H9 (cell line): ENCODE measurements at regions not wholly inside any gene's neighbourhood (a gene's known extent, or its start where the extent isn't known, plus 50 kb on each side); places are given as distances from the start of the nearest gene placed in this dataset.
A peak's percentile ranks its signal among the peaks of the same experiment; 100 is the strongest.

ENCODE experiments used
- DNase-seq: peaks from one replicate; pipeline ENCODE4 v3.0.0-alpha.2; 2017
- H2AFZ ChIP-seq: one replicate; pipeline ENCODE4 v1.6.1; 2013; ENCODE audit warnings: mild to moderate bottlenecking, low read length, control low read depth, moderate library complexity
- H2AK5ac ChIP-seq: 2 replicates; pipeline ENCODE4 v1.6.1; 2013; ENCODE audit warnings: low read length, control low read depth, mixed read lengths; ENCODE audit not compliant: insufficient read length
- H2BK120ac ChIP-seq: one replicate; pipeline ENCODE4 v1.6.1; 2013; ENCODE audit warnings: low read depth, mild to moderate bottlenecking, low read length, control low read depth, inconsistent platforms; ENCODE audit not compliant: poor library complexity, severe bottlenecking
- H2BK12ac ChIP-seq: 2 replicates; pipeline ENCODE4 v1.6.1; 2013; ENCODE audit warnings: low read length, control low read depth, mixed read lengths, low read depth; ENCODE audit not compliant: insufficient read length
- H2BK15ac ChIP-seq: 2 replicates; pipeline ENCODE4 v1.6.1; 2013; ENCODE audit warnings: low read depth, low read length, control low read depth
- H2BK20ac ChIP-seq: one replicate; pipeline ENCODE4 v1.6.1; 2013; ENCODE audit warnings: low read depth, mild to moderate bottlenecking, low read length, control low read depth, inconsistent platforms; ENCODE audit not compliant: poor library complexity, severe bottlenecking
- H2BK5ac ChIP-seq: 2 replicates; pipeline ENCODE4 v1.6.1; 2013; ENCODE audit warnings: low read length, control low read depth, mixed read lengths; ENCODE audit not compliant: insufficient read length
- H3K14ac ChIP-seq: 2 replicates; pipeline ENCODE4 v1.6.1; 2013; ENCODE audit warnings: low read length, control low read depth; ENCODE audit not compliant: insufficient read depth
- H3K18ac ChIP-seq: 2 replicates; pipeline ENCODE4 v1.6.1; 2013; ENCODE audit warnings: low read depth, mild to moderate bottlenecking, mixed read lengths, low read length, control low read depth; ENCODE audit not compliant: insufficient read length
- H3K23ac ChIP-seq: 2 replicates; pipeline ENCODE4 v1.6.1; 2013; ENCODE audit warnings: low read length, control low read depth, mixed read lengths, low read depth; ENCODE audit not compliant: insufficient read length
- H3K23me2 ChIP-seq: 2 replicates; pipeline ENCODE4 v1.6.1; 2013; ENCODE audit warnings: low read depth, mild to moderate bottlenecking, mixed read lengths, low read length, control low read depth; ENCODE audit not compliant: insufficient read length, poor library complexity, severe bottlenecking
- H3K27ac ChIP-seq: 2 replicates; pipeline ENCODE4 v1.5.1; 2013; ENCODE audit warnings: low read length, control low read depth, mixed read lengths, low read depth; ENCODE audit not compliant: insufficient read length
- H3K27me3 ChIP-seq: 2 replicates; pipeline ENCODE4 v1.6.1; 2013; ENCODE audit warnings: low read length, control low read depth, inconsistent platforms; ENCODE audit not compliant: insufficient read depth
- H3K4ac ChIP-seq: 2 replicates; pipeline ENCODE4 v1.6.1; 2013; ENCODE audit warnings: low read depth, mild to moderate bottlenecking, control low read depth, inconsistent platforms, low read length, moderate library complexity
- H3K4me1 ChIP-seq: 2 replicates; pipeline ENCODE4 v1.6.1; 2013; ENCODE audit warnings: low read length, control low read depth, inconsistent platforms; ENCODE audit not compliant: insufficient read depth
- H3K4me2 ChIP-seq: 2 replicates; pipeline ENCODE4 v1.6.1; 2013; ENCODE audit warnings: low read length, control low read depth, mixed read lengths; ENCODE audit not compliant: insufficient read length, insufficient read depth
- H3K56ac ChIP-seq: 2 replicates; pipeline ENCODE4 v1.6.1; 2013; ENCODE audit warnings: low read depth, mild to moderate bottlenecking, mixed read lengths, low read length, control low read depth; ENCODE audit not compliant: insufficient read length
- H3K79me1 ChIP-seq: 2 replicates; pipeline ENCODE4 v1.6.1; 2013; ENCODE audit warnings: low read depth, mild to moderate bottlenecking, moderate library complexity, low read length, control low read depth, inconsistent platforms; ENCODE audit not compliant: insufficient read depth, poor library complexity, severe bottlenecking
- H3K79me2 ChIP-seq: 2 replicates; pipeline ENCODE4 v1.6.1; 2013; ENCODE audit warnings: low read length, control low read depth, inconsistent platforms; ENCODE audit not compliant: insufficient read depth
- H3K9ac ChIP-seq: 2 replicates; pipeline ENCODE4 v1.6.1; 2013; ENCODE audit warnings: low read length, control low read depth, mixed read lengths; ENCODE audit not compliant: insufficient read length; ENCODE audit errors: extremely low read depth
- H3K9me3 ChIP-seq: one replicate; pipeline ENCODE4 v1.6.1; 2013; ENCODE audit warnings: low read depth, low read length, inconsistent platforms; ENCODE audit not compliant: control insufficient read depth
- H3T11ph ChIP-seq: one replicate; pipeline ENCODE4 v1.6.1; 2013; ENCODE audit warnings: mild to moderate bottlenecking, low read length, control low read depth, inconsistent platforms
- H4K20me1 ChIP-seq: one replicate; pipeline ENCODE4 v1.6.1; 2013; ENCODE audit not compliant: control insufficient read depth, insufficient read length, insufficient read depth
- H4K5ac ChIP-seq: 2 replicates; pipeline ENCODE4 v1.6.1; 2013; ENCODE audit warnings: low read depth, mild to moderate bottlenecking, mixed read lengths, low read length, control low read depth; ENCODE audit not compliant: insufficient read length
- H4K8ac ChIP-seq: replicated peaks from 2 replicates; pipeline ENCODE4 v1.6.1; 2013; ENCODE audit warnings: low read length, control low read depth, mixed read lengths, low read depth; ENCODE audit not compliant: insufficient read length
- H4K91ac ChIP-seq: 2 replicates; pipeline ENCODE4 v1.6.1; 2013; ENCODE audit warnings: low read depth, mild to moderate bottlenecking, moderate library complexity, mixed read lengths, low read length, control low read depth; ENCODE audit not compliant: insufficient read length
- H3K27ac Mint-ChIP-seq, 3 experiments: 2 replicates in 2 of 3; 3 replicates in 1 of 3; pipeline ENCODE4 v1.8.0; 2020 to 2021; ENCODE audit warnings: mixed read lengths in 3 of 3, mild to moderate bottlenecking in 1 of 3, moderate library complexity in 1 of 3
- H3K27me3 Mint-ChIP-seq: 2 replicates; pipeline ENCODE4 v1.8.0; 2021; ENCODE audit warnings: low read depth, mild to moderate bottlenecking, moderate library complexity, mixed read lengths
- H3K36me3 Mint-ChIP-seq, 3 experiments: 2 replicates in 2 of 3; 3 replicates in 1 of 3; pipeline ENCODE4 v1.8.0; 2020 to 2021; ENCODE audit warnings: low read depth in 3 of 3, mixed read lengths in 3 of 3; ENCODE audit not compliant: insufficient read depth in 1 of 3
- H3K4me1 Mint-ChIP-seq, 2 experiments: 2 replicates each; pipeline ENCODE4 v1.8.0; 2020; ENCODE audit warnings: mixed read lengths in 2 of 2
- H3K4me3 Mint-ChIP-seq, 2 experiments: 2 replicates in 1 of 2; 3 replicates in 1 of 2; pipeline ENCODE4 v1.8.0; 2020 to 2021; ENCODE audit warnings: mild to moderate bottlenecking in 2 of 2, mixed read lengths in 2 of 2, moderate library complexity in 1 of 2
- H3K9me3 Mint-ChIP-seq, 2 experiments: 2 replicates in 1 of 2; 3 replicates in 1 of 2; pipeline ENCODE4 v1.8.0; 2020; ENCODE audit warnings: mild to moderate bottlenecking in 2 of 2, mixed read lengths in 2 of 2, moderate library complexity in 1 of 2
- CTCF ChIP-seq: fragments of 200-600 bp; sonication (generic); conservative IDR thresholded peaks from 3 replicates; pipeline ENCODE4 v1.8.0; 2021; ENCODE audit warnings: antibody characterized with exemption, mild to moderate bottlenecking
- WGBS: extraction: QIAGEN DNeasy Blood & Tissue Kit; methylation state at CpG from one replicate; pipeline ENCODE4 v1.1.7; 2013; ENCODE audit warnings: missing lambda C conversion rate, low lambda C conversion rate, mixed read lengths; ENCODE audit not compliant: insufficient read length; ENCODE audit errors: extremely low coverage; 5-methylcytosine and 5-hydroxymethylcytosine counted together

DNA sequence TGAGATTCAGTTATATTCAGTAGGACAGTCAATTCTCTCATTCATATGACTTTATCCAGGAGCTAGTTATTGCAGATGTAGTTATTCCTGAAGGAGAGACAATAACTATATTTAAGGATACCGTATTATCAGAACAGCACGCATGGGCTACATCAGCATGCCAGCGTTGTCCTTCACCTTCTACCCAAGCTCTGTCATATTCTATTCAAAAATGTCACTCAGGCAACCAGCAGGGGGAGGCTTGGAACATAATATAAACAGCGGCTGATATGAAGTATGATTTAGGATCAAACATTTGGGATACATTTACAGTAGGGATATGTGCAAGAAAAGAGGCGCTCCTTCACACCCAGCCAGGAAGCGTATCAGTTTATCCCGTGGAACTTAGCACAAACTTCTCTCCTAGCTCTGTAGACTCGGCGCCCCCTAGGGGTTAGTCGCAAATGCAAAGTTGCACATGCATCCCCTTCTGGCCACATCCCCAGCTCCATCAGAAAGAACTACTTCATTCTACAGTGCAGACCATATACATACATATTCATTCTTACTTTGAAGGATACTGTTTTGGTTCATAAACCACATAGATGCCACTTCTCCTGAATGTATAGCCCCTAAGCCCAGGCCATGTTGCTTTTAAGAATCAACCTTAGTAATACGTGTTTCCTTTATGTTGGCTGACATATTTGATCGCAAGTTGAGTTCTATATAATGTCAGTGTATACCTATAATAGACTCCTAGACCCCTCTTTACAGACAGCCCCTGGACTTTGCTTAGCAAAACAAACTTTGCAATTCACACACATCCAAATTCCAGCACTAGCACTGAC is 759.4 kb downstream of the ADCYAP1 start:
- Histone ChIP-seq H3K9me3 (no peaks in the 10 kb centered on the region), H2BK15ac (no peak overlapping the region), H3T11ph (no peak overlapping the region), H4K5ac (no peak overlapping the region), H3K27ac (no peak overlapping the region), H2BK120ac (no peak overlapping the region), H3K4me2 (no peak overlapping the region), H2AFZ (no peak overlapping the region), H3K56ac (no peak overlapping the region), H3K4me1 (no peaks in the 10 kb centered on the region; the same call in 1 of the 2 replicates), H3K4ac (no peak overlapping the region), H3K27me3 (no peaks in the 10 kb centered on the region), H3K79me1 (no peaks in the 10 kb centered on the region), H3K14ac (no peak overlapping the region), H3K18ac (no peak overlapping the region), H2BK5ac (no peak overlapping the region), H3K23me2 (no peaks in the 10 kb centered on the region), H3K79me2 (no peaks in the 10 kb centered on the region), H2BK12ac (no peak overlapping the region), H4K20me1 (no peaks in the 10 kb centered on the region), H4K91ac (no peak overlapping the region), H4K8ac (no peak overlapping the region), H3K23ac (no peak overlapping the region), H3K9ac (no peak overlapping the region), H2AK5ac (no peak overlapping the region), H2BK20ac (no peak overlapping the region)
- peak; percentile 72 for DNase-seq
- peak; percentile 94 for TF ChIP-seq CTCF
- Mint-ChIP-seq H3K36me3 (no peaks in the 10 kb centered on the region), H3K27ac (no peak overlapping the region), H3K27me3 (no peaks in the 10 kb centered on the region; the same call in 1 of the 2 replicates), H3K9me3 (no peaks in the 10 kb centered on the region), H3K4me3 (no peak overlapping the region), H3K4me1 (no peaks in the 10 kb centered on the region)
- WGBS = no CpG with 5 or more reads among the region's 12 CpGs
